Skeletal muscle tissue (tissue), 3 donors: ENCODE measurements at regions not wholly inside any gene's neighbourhood (a gene's known extent, or its start where the extent isn't known, plus 50 kb on each side); places are given as distances from the start of the nearest gene placed in this dataset.

Source experiments
- H3K27ac ChIP-seq: one replicate; pipeline ENCODE4 v1.7.0; 2013; ENCODE audit warnings: mild to moderate bottlenecking, low read depth, low read length, inconsistent platforms
- H3K27me3 ChIP-seq, 3 donors: one replicate each; pipeline ENCODE4 v1.7.0; 2013; ENCODE audit warnings: low read length in 3 of 3; ENCODE audit not compliant: control insufficient read depth in 3 of 3, insufficient read depth in 3 of 3
- H3K36me3 ChIP-seq, 3 donors: one replicate each; pipeline ENCODE4 v1.7.0; 2013; ENCODE audit warnings: low read length in 3 of 3; ENCODE audit not compliant: control insufficient read depth in 3 of 3, insufficient read depth in 3 of 3
- H3K4me1 ChIP-seq, 3 donors: one replicate each; pipeline ENCODE4 v1.7.0; 2013; ENCODE audit warnings: low read length in 3 of 3, mild to moderate bottlenecking in 3 of 3; ENCODE audit not compliant: control insufficient read depth in 3 of 3, insufficient read depth in 3 of 3
- H3K4me3 ChIP-seq, 3 donors: one replicate each; pipeline ENCODE4 v1.7.0; 2013; ENCODE audit warnings: low read length in 3 of 3
- H3K9ac ChIP-seq, 3 donors: one replicate each; pipeline ENCODE4 v1.7.0; 2013; ENCODE audit warnings: low read length in 3 of 3, mild to moderate bottlenecking in 3 of 3, moderate library complexity in 2 of 3, low read depth in 1 of 3
- H3K9me3 ChIP-seq, 3 donors: one replicate each; pipeline ENCODE4 v1.7.0; 2013; ENCODE audit warnings: low read length in 3 of 3; ENCODE audit not compliant: control insufficient read depth in 3 of 3
- donor health status: Osteomylitis.

- Histone ChIP-seq H3K27ac (no peak overlapping the region), H3K9me3 (no peaks in the 10 kb centered on the region), H3K9ac (no peak overlapping the region), H3K4me3 (no peak overlapping the region), H3K27me3 (no peaks in the 10 kb centered on the region), H3K4me1 (peaks cover 25 to 38% (median 25%) of the 10 kb centered on the region in 3 donors), H3K36me3 (no peaks in the 10 kb centered on the region)
These were observed 93.5 kb upstream of the ANKRD10 start for GRCh38 chr13:111008351-111008750.

DNA sequence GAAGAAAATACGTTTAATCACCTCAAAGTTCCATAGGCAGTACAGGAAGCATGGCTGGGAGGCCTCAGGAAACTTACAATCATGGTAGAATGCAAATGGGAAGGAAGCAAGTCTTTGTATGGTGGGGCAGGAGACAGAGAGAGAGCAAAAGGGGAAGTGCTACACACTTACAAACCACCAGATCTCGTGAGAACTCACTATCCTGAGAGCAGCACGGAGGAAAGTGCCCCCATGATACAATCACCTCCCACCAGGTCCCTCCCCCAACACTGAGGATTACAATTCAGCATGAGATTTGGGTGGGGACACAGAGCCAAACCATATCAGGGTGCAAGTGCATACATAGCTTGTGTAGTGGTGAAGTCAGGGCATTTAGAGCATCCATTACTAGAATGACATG, 92.3 kb upstream of the ANKRD10 start:
- Histone ChIP-seq H3K4me1 (peaks cover 25 to 38% (median 25%) of the 10 kb centered on the region in 3 donors), H3K4me3 (no peak overlapping the region), H3K36me3 (no peaks in the 10 kb centered on the region), H3K9me3 (no peaks in the 10 kb centered on the region), H3K27me3 (no peaks in the 10 kb centered on the region), H3K9ac (peak overlapping the region; percentile 3 to 70 (median 51)), H3K27ac (peak overlapping the region; percentile 96)

DNA sequence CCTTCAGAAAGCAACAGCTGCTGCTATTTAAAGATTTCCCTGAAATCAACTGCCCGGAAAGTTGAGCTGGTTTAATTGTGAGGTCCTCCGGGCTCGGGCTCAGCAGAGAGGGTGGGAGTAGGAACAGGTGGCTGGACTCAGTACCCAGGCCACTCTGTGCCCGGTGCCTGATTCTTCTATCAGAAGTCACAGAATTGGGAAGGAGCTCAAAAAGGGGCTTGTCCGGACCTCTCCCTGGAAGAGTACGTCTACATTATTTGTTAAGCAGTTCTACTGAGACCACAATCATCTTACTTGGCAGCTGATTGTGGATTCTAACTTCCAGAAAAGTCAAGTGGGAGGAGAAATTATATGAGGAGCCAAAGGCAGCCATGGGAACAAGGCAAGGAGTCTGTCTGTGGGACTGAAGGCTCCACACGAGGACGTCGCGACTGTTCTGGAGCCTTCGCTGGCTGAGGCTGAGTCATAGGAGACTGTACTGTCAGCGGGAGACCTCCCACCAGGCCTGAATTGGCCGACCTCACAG, 91.7 kb upstream of the ANKRD10 start:
- Histone ChIP-seq H3K27me3 (no peaks in the 10 kb centered on the region), H3K4me3 (peak overlapping the region; percentile 15 to 55 (median 29)), H3K4me1 (peaks cover 25 to 35% (median 25%) of the 10 kb centered on the region in 3 donors), H3K9ac (peak overlapping the region; percentile 51 to 73 (median 70)), H3K9me3 (no peaks in the 10 kb centered on the region), H3K27ac (peak overlapping the region; percentile 96), H3K36me3 (no peaks in the 10 kb centered on the region)

- Histone ChIP-seq H3K36me3 (no peaks in the 10 kb centered on the region), H3K27me3 (no peaks in the 10 kb centered on the region), H3K9me3 (no peaks in the 10 kb centered on the region), H3K4me1 (peaks cover 25 to 35% (median 25%) of the 10 kb centered on the region in 3 donors), H3K27ac (peak overlapping the region; percentile 96), H3K4me3 (peak overlapping the region; percentile 33 to 73 (median 55)), H3K9ac (peak overlapping the region; percentile 35 to 70 (median 51))
These were observed 91.1 kb upstream of the ANKRD10 start for GRCh38 chr13:111005808-111006505.

DNA sequence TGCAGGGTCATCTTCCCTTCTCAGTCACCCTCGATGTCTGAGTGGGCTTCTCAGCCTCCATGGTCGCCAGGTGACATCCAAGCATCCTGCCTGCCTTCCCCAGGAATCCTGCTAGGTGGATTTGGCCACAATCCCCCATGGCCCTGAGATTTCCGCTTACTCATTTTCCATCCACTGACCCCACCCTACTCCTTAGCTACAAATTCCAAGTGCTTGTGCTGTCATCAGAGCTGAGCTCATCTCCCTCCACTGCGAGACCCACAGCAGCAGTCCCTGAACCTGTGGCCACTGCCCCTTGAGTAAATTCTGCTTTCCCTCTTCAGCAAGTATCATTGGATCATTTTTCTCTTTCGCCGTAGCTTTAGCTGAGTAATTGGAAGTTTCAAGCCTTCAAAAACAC, 90.5 kb upstream of the ANKRD10 start:
- Histone ChIP-seq H3K4me1 (peaks cover 25 to 35% (median 25%) of the 10 kb centered on the region in 3 donors), H3K27ac (peak overlapping the region; percentile 96), H3K36me3 (no peaks in the 10 kb centered on the region), H3K4me3 (peak overlapping the region; percentile 33 to 73 (median 55)), H3K9me3 (no peaks in the 10 kb centered on the region), H3K9ac (peak overlapping the region in 2 of 3 donors; percentile 26 to 70), H3K27me3 (no peaks in the 10 kb centered on the region)

- no peaks in the 10 kb centered on the region for H3K9me3 ChIP-seq
- H3K36me3 ChIP-seq, result no peaks in the 10 kb centered on the region
- peaks cover 25 to 35% (median 25%) of the 10 kb centered on the region in 3 donors for H3K4me1 ChIP-seq
- no peak overlapping the region for H3K9ac ChIP-seq
- H3K4me3 ChIP-seq, result no peak overlapping the region
- no peak overlapping the region for H3K27ac ChIP-seq
- no peaks in the 10 kb centered on the region for H3K27me3 ChIP-seq
These were observed 89.6 kb upstream of the ANKRD10 start for GRCh38 chr13:111004444-111004843.

DNA sequence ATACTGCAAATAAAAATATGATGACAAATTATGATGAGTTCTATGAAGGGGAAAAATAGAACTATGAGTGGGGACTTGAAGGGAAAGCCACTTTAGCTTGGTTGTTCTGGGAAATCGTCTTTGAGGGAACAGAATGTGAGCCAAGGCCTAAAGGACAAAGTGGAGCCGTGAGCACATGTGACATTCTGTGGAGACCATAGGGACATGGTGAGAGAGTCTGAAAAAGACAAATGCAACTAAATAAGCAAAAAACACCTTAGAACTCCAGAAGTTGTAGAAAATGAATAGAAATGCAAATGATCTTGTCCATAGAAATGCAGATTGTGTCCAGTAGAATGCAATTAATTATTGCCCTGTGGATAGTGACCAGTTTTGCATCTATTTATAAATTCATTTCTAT, 86.8 kb upstream of the ANKRD10 start:
- H3K4me1 ChIP-seq, result peaks cover 17 to 24% (median 17%) of the 10 kb centered on the region in 3 donors
- no peaks in the 10 kb centered on the region for H3K9me3 ChIP-seq
- no peak overlapping the region for H3K27ac ChIP-seq

GRCh38 chr13:110993788-110994187, 78.9 kb upstream of the ANKRD10 start:
- Histone ChIP-seq H3K4me1 (no peaks in the 10 kb centered on the region), H3K36me3 (no peaks in the 10 kb centered on the region), H3K27me3 (no peaks in the 10 kb centered on the region), H3K4me3 (no peak overlapping the region), H3K27ac (no peak overlapping the region), H3K9ac (no peak overlapping the region), H3K9me3 (no peaks in the 10 kb centered on the region)

More for the DNA sequence above, 86.8 kb upstream of the ANKRD10 start:
- no peaks in the 10 kb centered on the region for H3K36me3 ChIP-seq
- H3K4me3 ChIP-seq, result no peak overlapping the region
- no peak overlapping the region for H3K9ac ChIP-seq
- no peaks in the 10 kb centered on the region for H3K27me3 ChIP-seq

DNA sequence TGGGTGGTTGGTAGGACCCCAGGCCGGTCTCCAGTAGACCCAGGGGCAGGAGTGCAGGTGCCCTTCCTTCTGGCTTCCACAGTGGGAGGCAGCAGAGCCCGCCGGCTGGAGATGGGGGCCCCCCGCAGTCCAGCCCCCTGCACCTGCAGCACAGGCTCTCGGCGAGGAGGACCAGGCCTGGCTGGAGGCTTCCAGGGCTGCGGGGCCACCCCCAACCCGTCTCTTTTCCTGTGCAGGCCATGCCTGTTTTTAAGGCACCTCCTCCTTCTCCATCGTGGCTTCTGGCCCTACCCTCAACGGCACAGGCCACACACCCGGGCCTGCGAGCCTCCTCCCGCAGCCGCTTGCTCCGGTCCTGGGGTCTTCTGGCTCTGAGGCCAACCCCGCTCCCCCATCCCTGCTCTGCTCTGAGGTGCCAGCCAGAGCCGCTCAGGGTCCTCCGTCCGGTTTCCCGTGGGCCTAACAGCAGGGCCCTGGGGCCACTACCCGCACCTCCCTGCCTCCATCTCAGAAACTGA, 77.2 kb upstream of the ANKRD10 start:
- Histone ChIP-seq H3K4me3 (no peak overlapping the region), H3K4me1 (no peaks in the 10 kb centered on the region)

GRCh38 chr13:110989331-110989730, 74.5 kb upstream of the ANKRD10 start:
- H3K4me1 ChIP-seq, result no peaks in the 10 kb centered on the region
- H3K27me3 ChIP-seq, result no peaks in the 10 kb centered on the region
- H3K9me3 ChIP-seq, result no peaks in the 10 kb centered on the region
- H3K36me3 ChIP-seq, result no peaks in the 10 kb centered on the region
- no peak overlapping the region for H3K27ac ChIP-seq
- H3K4me3 ChIP-seq, result no peak overlapping the region
- no peak overlapping the region for H3K9ac ChIP-seq

More for the DNA sequence above, 77.2 kb upstream of the ANKRD10 start:
- H3K27ac ChIP-seq, result no peak overlapping the region
- H3K9me3 ChIP-seq, result no peaks in the 10 kb centered on the region
- no peak overlapping the region for H3K9ac ChIP-seq
- H3K27me3 ChIP-seq, result no peaks in the 10 kb centered on the region
- no peaks in the 10 kb centered on the region for H3K36me3 ChIP-seq
